DMS153 treated with DMSO at 0.1 percent for 48 hours (cell line): ENCODE measurements at regions not wholly inside any gene's neighbourhood (a gene's known extent, or its start where the extent isn't known, plus 50 kb on each side); places are given as distances from the start of the nearest gene placed in this dataset.

ENCODE experiments used
- DNase-seq: peaks from one replicate; lab custom pipeline; 2025; ENCODE audit not compliant: unreplicated experiment; lab: John Stamatoyannopoulos, UW

DNA sequence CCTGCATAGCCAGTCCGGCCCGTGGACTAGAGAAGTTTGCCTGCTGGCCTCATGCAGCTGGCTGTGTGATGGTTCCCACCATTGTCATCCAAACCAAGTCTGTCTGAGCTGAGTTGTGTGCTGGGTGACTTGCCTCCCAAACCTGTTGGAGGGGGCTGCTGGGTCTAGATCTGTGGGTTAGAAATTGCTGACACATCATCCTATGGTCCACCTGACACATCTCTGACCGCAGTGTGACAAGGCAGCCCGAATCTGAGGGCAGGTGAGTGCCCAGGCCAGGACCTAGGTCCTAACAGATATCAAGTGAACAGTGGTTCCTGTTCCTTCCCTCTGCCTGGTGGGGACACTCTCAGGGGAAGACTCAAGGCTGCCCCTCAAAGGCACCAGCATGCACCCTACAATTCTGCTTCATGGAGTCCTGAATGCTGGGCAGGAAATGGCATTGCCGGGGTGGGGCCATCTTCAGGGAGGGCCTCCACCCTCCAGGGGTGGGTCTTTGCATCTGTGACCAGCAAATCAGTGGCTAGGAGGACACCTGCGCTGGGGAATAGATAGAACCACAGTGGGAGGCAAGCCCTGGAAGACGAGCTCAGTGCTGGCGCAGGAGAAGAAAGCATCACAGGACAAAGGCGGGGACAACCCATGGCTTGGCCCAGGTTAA, 117.9 kb upstream of the ID2 start:
- no peak for DNase-seq

DNA sequence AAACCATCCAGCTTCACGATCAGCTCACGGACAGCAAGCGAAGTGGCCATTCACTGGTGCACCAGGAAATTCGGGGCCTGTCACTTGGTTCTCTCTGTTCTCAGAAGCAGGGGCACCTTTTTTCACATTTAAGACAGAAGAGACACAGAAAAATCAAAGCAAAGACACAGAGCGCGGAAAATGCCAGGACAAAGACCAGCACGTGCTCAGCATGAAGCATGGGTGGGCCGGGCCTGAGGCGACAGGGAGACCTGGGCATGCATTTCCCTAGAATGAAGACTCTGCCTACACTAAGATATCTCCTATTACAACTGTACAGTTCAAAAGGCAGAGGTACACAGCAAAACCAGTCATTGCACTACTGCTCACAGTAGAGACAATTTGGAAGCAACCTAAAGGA, 117.4 kb upstream of the ID2 start:
- DNase-seq: no peak

- no peak for DNase-seq
Measured at GRCh38 chr2:8565399-8566154, 116.3 kb upstream of the ID2 start.

GRCh38 chr2:8566155-8566670, 115.6 kb upstream of the ID2 start:
- no peak for DNase-seq

DNA sequence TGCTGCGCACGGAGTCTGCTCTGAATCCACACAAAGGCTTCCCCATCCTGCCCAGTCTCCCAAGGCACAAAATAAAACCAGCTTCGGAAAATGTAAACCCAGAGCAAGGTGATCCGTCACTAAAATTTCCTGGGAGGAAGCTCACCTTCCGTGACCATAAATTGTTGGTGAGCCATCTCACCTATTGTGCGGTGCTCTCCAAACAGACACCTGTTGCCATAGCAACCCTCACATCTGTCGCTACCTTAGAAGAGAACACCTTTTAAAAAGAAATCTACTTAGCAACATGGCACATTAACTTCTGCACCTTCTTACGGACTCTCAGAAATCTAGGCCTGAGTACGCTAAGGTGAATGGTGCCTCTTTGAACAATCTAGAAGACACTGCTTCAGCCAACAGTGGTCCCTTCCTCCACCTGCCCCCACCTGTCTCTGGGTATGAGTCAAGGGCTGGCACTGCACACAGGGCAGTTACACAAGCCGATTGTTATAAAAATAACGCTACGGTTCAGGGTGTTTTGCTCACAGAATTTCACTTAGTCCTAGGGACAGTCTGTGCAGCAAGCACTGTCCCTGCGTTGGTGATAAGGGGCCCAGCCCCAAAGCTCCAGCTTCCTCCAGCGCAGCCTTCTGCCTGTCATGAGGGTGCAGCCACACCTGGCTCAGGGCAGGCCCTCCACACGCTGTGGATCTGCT, 114.9 kb upstream of the ID2 start:
- peak; percentile 92 for DNase-seq

DNA sequence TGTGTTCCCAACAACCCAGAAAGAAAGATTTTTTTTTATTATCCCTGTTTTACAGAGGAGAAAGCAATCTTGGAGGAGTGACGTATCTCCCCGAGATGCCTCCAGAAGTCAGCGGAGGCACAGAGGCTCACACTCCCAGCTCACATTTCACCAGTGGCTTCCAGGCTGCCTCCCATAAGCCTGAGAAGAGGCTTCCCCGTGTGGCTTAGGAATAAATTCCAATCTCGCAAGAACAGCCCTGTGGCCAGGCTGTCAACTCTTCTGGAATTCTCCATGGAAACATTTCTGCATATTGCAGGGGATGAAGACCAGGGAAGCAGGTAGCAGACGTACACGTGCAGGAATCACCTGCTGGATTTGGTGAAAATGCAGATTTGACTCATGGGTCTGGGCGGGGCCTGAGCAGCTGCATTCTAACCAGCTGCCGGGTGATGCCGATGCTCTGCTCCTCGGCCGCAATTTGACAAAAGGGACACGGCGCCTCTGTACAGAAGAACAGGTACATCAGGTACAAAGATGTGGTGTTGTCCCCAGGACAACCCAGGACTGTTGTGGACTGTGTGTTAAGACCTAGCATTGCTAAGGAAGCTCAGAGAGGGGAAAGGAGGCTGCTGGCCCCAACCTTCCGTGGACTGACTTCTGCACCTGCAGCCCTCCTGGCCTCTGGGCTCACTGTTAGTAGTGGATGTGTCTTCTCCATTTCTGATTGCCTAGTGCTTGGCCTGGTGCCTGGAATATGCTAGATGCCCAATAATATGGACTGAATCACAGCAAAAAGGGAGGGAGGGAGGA, 114.2 kb upstream of the ID2 start:
- DNase-seq: no peak

GRCh38 chr2:8568543-8569302, 113.1 kb upstream of the ID2 start:
- DNase-seq: no peak

DNA sequence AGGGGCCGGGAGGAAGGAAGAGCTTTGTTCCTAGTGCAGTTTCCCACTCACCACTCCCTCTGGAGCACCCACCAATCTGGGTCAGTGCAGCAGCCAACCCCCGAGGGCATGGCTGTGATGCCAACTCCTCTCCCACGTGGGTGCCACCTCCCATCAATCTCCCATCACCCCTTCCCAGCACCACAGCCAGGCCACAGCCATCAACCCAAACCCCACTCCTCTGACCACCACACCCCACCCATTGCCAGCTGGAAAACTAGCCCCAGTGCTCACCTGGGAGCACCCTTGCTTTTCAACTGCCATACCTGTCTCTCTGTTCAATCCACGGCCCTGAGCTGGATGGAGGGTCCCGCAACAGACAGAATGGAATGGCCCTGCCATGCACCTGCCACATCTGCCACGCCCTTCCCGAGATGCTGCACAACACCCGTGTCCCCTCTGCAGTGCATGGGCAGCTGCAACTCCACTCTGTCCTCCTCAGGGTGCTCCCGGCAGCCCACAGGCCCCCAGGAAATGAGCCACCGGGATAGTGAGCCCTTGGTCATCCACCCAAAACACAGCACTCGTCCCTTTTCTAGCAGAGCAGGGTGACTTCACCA, 112.4 kb upstream of the ID2 start:
- no peak for DNase-seq

- no peak for DNase-seq
Measured at GRCh38 chr2:8570637-8571036, 111.2 kb upstream of the ID2 start.

DNA sequence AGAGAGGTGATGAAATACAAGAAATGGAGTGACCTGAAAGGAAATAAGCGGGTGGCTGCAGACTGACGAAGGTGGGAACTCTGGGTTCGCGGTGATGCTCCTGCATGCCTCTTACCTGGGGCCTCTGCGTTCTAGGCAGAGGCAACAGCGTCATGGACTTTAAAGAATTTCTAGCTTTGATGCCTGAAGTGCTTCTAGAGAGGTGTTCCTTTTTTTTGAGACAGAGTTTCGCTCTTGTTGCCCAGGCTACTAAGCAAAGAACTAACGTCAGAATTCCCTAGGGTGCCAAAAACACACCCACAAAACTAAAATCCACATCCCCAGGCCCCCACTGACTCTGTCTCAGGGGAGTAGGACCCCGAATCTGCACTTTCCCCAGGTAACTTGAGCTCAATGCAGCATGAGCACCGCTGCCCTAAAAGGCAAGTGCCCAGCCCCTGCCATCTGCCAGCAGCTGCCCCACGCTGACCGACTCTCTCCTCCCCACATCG, 110.5 kb upstream of the ID2 start:
- no peak for DNase-seq

- peak; percentile 48 for DNase-seq
Measured at GRCh38 chr2:8571792-8572499, 109.9 kb upstream of the ID2 start.

DNA sequence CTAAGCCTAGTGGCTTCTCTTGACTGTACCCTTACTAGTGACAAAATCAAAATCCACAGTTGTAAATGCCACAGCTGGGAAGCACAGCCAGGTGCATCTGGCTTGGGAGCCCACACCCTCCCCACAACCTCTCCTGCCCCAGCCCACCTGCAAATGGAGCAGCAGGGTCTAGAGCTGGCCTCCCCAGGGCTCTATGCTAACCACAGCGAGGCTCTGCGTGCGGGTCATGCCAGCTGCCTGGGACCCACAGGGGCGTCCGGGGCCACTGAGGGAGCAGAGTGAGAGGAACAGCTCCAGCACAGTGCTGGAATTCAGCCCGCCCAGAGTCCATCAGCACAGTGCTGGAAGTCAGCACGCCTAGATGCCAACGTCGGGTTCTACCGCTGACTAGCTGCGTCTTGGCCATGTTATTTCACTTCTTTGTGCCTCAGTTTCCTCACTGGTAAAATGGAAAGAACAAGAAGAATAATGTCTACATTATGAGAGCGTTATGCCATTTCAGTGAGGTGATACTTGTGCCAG, 109.1 kb upstream of the ID2 start:
- no peak for DNase-seq

- peak; percentile 88 for DNase-seq
Measured at GRCh38 chr2:8573234-8573941, 108.5 kb upstream of the ID2 start.

GRCh38 chr2:8573942-8574195, 108.0 kb upstream of the ID2 start:
- no peak for DNase-seq

GRCh38 chr2:8574196-8575037, 107.4 kb upstream of the ID2 start:
- no peak for DNase-seq

- DNase-seq: no peak
Measured at GRCh38 chr2:8575038-8575833, 106.6 kb upstream of the ID2 start.

DNA sequence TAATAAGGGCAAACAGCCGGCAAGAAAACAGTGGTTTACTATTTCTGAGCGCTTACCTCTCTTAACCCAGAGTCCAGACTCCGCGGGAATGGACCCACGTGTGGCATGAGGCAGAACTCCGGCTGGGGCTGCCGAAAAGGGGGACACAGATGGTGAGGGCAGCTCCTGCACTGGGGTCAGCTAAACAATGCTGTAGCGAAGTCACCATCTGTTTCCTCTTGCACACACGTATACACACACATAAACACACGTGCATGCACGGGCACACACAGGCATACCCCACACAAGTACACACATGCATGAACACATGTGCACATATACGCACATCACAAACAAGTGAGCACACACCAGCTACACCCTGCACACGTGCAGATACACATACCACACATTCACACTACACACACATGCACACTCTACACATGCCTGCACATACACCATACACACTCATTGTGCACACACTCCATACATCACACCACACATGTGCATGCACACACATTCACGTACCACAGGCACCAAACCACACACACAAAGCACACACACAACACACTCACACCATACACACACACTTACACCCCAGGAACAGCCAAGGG, 105.9 kb upstream of the ID2 start:
- no peak for DNase-seq
